GM20431 (cell line): ENCODE measurements at regions not wholly inside any gene's neighbourhood (a gene's known extent, or its start where the extent isn't known, plus 50 kb on each side); places are given as distances from the start of the nearest gene placed in this dataset.
"Not testable (repeated sequence)": the region's sequence is repeated elsewhere in the genome, so short reads cannot be mapped to it uniquely, and the experiment has no call there.

Experiments
- in situ Hi-C: fragments of 300-500 bp; cut with MseI, MboI; formaldehyde crosslinking; loops from one replicate; pipeline ENCODE4 v1.15.0; 2020; ENCODE audit warnings: low sequenced_read_pairs; ENCODE audit not compliant: unreplicated experiment

GRCh38 chrX:30008031-30008430 lies 207.3 kb upstream of the MAGEB2 start:
- in situ Hi-C loops = no loop called here

- in situ Hi-C loops = no loop called here
Observed at GRCh38 chrX:30010471-30010870, 204.9 kb upstream of the MAGEB2 start.

- in situ Hi-C loops = no loop called here
Observed at GRCh38 chrX:30015440-30015839, 199.9 kb upstream of the MAGEB2 start.

- in situ Hi-C loops = no loop called here
Observed at GRCh38 chrX:30027636-30028035, 187.7 kb upstream of the MAGEB2 start.

- in situ Hi-C loops = not testable (repeated sequence)
Observed at GRCh38 chrX:30036406-30036805, 179.0 kb upstream of the MAGEB2 start.

GRCh38 chrX:30039768-30040167 lies 175.6 kb upstream of the MAGEB2 start:
- in situ Hi-C loops = no loop called here

- in situ Hi-C loops = no loop called here
Observed at GRCh38 chrX:30060718-30061117, 154.6 kb upstream of the MAGEB2 start.

GRCh38 chrX:30065226-30065625 lies 150.1 kb upstream of the MAGEB2 start:
- in situ Hi-C loops = no loop called here

GRCh38 chrX:30067677-30068076 lies 147.7 kb upstream of the MAGEB2 start:
- in situ Hi-C loops = no loop called here

- in situ Hi-C loops = no loop called here
Observed at GRCh38 chrX:30085571-30085970, 129.8 kb upstream of the MAGEB2 start.

GRCh38 chrX:30111431-30111830 lies 103.9 kb upstream of the MAGEB2 start:
- in situ Hi-C loops = no loop called here

- in situ Hi-C loops = loop anchor here (25.0 kb wide), 1 partner anchor 345 kb away; no protein-coding TSS in a partner anchor
Observed at GRCh38 chrX:30141966-30142365, 73.4 kb upstream of the MAGEB2 start.

- in situ Hi-C loops = loop anchor here (25.0 kb wide), 1 partner anchor 343 kb away; no protein-coding TSS in a partner anchor
Observed at GRCh38 chrX:30144221-30144620, 71.1 kb upstream of the MAGEB2 start.

GRCh38 chrX:30144971-30145731 lies 70.2 kb upstream of the MAGEB2 start:
- in situ Hi-C loops = loop anchor here (25.0 kb wide), 1 partner anchor 342 kb away; no protein-coding TSS in a partner anchor

GRCh38 chrX:30147996-30148643 lies 67.2 kb upstream of the MAGEB2 start:
- in situ Hi-C loops = loop anchor here (25.0 kb wide), 1 partner anchor 339 kb away; no protein-coding TSS in a partner anchor

GRCh38 chrX:30149206-30149605 lies 66.2 kb upstream of the MAGEB2 start:
- in situ Hi-C loops = loop anchor here (25.0 kb wide), 1 partner anchor 338 kb away; no protein-coding TSS in a partner anchor

GRCh38 chrX:30150196-30150895 lies 65.0 kb upstream of the MAGEB2 start:
- in situ Hi-C loops = no loop called here

- in situ Hi-C loops = no loop called here
Observed at GRCh38 chrX:30151964-30152363, 63.4 kb upstream of the MAGEB2 start.

- in situ Hi-C loops = no loop called here
Observed at GRCh38 chrX:30153175-30153880, 62.0 kb upstream of the MAGEB2 start.

- in situ Hi-C loops = no loop called here
Observed at GRCh38 chrX:30153881-30154260, 61.5 kb upstream of the MAGEB2 start.
